ENCODE measurements at regions not wholly inside any gene's neighbourhood (a gene's known extent, or its start where the extent isn't known, plus 50 kb on each side); places are given as distances from the start of the nearest gene placed in this dataset.

DNA sequence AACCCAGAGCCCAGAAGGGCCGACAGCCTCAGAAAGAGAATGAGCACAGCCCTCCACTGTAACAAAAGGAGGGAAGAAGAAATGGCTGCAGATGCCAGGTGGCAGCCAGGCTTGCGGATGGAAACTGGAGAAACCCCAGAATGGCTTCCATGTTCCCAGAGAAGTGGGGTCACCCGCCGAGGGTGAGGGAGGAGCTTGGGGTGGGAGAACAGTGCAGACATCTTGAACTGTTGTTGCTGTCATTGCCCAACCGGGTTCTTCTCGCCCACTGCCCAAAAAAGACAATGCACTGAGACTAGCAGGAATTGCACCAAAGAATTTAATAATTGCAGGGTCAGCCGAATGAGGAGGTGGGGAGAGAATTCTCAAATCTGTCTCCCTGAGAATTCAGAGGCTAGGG, 223.2 kb upstream of the RAB6C start:
- DNase-seq: no peak

DNA sequence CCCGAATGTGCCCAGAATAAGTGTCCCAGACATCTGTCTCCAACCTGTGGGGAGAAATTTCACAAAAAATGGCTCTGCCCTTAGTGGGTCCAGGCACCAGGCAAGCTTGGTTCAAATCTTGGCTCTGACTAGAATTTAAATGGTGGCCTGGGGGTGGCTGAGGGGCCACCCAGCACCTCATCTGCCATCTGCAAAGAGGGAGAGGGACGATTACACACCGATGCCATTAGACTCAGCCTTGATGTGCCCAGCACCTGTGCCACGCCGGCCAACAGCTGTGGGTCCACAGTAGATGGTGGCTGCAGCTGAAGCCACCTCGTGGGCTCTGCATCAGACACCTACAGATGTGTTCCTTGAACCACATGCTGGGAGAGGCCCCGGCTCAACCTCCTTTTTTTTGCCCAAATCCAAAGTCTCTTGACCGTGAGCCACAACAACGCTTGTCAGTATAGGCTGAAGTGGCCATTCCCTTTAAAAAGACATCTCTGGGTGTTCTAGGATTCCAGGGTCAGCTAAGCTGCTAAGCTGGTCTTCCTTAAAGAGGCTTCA, 222.0 kb upstream of the RAB6C start:
- peak; percentile 1 for DNase-seq

DNA sequence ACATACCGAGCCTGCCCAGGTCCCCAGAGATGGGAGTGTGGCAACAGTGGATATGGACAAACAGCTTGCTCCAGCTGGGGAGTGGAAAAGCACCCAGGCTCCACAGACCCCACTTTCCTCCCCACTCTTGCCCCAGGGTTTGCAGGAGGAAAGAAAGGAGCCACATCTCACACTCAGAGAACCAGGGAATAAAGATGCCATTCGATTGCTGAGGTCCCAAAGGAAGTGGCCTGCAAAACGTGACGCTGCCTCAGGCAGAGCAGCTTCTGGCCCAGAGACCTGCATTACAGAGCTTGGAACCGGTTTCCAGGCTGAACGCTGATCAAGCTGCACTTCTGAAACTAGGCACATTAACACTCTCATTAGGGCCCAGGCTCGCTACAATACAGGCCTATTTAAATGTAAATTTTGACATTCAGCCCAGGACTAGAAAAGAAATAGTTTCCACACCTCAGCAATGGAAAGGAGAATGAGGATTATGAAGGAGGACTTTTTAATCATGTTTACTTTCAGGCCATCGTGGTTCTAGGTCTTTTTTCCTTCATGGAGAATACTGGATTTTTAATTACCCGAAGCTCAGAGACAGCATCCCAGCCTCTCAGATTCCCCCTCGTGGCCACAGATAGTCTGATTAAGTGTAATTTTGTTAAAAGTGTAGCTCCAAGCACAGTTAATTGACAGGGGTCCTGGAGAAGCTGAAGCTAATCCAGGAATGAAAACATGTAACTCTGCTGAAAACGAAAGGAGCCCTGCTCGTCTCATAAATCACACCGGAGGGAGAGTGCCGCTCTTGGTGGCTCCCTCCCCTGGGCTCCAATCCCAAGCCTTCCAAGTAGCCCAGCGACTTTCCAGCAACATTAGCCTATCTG, 221.3 kb upstream of the RAB6C start:
- DNase-seq: peak; percentile 28

DNA sequence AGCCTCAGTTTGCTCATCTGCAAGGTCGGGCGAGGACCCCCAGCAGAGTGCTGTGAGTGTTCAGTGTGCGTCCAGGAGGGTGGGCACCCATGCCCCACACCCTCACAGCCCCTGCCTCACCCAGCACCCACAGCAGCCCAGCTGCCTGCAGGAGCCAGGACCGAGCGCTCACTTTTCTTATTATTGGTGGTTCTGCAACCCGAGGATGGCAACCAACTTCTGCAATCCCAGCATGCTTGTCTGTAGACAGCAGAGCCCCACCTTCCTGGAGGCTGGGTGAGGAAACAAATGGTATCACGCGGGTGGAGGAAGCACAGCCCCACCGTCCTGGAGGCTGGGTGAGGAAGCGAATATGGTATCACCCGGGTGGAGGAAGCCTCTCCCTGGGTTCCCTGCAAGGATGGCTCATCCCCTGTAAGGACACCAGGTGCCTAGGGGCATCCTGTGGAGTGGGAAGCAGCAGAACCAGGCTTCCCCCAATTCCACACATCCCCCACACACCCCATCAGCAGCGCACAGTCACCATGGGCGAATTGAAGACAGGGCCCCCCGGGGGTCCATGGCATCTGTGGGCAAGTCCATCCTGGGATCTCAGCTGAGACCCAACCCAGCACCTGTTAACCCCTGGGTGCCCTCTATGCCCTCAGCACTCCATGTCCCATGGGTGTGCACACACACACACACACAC, 220.5 kb upstream of the RAB6C start:
- DNase-seq: peak; percentile 42

DNA sequence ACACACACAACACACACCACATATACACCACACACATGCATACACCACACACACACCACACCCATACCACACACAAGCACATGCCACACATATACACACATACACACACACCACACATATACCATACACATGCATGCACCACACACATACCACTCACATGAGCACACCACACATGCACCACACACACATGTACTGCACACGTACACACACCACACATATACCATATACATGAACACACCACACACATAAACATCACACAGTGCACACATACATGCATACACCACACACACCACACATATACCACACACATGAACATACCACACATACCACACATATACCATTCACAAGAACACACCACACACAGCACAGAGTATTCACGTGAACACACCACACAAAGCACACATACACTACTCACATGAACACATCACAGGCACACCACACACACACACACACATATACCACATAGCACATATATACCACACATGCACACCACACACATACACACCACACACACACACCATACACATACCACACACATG, 219.9 kb upstream of the RAB6C start:
- no peak for DNase-seq

DNA sequence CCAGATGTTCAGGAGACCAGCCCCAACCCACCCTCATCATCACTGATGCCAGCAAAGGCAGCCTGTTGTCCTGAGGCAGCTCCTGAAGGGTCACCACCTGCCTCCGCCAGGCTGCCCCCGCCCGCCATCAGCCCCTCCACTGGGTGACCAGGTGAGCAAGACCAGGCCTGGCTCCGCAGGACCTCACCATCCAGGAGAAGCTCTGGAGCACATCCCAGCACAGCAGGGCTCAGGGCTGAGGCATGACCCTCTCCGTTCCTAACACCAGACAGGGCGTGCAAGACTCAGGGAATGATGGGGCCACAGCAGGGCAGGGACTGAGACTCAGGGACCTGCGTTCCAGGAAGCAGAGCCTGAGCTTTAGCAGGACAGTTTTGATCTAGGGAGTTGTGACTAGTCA, 218.8 kb upstream of the RAB6C start:
- no peak for DNase-seq

DNA sequence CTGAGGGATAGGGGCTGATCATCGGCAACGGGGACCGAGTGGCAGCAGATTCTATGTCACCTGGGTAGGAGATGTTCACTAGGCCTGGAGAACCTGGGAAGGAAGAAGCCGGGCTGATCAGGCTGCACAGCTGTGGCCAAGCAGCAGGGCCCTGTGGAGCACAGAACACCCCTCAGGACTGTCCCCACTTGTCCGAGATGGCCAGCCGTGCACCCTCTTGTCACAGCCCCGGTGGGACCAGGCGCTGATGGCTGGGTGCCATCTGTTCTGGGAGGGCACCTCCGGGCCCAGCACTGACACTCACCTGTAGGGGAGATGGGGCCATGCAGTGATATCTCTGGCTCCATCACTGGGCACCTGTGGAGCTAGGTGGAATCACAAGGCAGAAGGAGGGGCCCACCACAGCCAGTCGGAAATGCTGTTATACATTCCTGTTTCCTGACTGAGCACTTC, 217.9 kb upstream of the RAB6C start:
- peak; percentile 20 for DNase-seq

DNA sequence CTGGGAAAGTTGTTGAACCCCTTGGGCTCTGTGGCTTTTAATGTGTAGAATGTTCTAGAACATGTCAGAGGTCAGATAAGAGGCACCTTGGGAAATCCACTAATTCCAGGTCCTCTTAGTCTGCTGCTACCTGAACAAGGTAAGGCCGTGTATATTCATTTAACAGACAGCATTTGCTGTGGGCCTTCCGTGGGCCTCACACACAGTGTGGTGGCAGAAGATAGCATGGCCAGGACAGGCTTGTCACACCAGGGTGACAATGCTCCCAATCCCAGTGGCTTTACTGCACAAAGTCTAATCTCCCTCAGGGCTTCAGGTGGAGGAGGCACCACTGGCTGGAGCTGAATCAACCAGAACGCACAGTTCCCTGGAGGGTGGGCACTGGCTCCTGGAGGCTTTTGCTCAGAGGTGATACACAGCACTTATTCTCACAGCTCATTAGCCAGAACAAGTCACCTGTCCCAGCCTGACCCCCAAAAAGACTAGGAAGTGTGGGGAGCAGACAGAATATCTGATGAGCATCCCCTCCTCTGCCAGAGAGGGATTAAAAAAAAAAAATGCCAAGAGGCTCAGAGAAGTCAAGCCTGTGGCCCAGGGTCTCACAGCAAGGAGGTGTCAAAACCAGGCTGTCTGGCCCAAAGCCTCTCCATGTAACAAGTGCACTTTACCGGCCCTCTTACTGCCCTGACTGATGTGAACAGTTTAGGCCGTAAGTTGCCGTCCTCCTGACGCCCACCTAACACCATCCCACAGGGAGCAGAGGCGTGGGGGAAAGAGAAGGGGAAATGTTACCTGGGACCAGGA, 216.9 kb upstream of the RAB6C start:
- peak; percentile 33 for DNase-seq

DNA sequence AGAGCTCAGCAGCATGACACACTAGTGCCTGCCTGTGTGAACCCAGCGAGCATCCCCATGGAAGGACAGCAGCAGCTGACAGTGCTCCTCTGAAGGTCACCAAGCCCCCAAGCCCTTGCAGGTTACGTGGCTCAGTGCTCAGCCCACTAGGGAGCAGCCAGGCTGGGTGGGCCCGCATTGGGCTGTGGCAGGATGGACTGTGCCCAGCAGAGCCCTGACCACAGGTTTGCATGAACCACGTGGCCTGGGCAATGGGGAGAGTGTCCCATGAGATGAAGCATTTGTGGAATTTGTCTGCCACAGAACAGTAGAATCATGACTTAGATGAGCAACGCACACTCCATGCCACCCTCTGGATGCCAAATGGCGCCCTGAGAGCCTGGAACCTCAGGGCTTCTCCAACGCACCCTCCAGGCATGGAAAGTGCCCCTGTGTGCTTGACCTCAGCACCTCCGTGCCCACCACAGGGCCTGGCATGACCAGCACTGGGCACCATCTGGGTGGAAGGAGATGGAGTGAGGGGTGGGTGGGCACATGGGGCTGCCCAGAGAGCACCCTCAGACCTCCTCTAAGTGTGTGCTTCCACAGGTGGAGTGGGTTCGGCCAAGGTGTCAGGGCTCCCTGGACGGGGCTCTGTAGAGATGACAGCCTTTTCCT, 216.1 kb upstream of the RAB6C start:
- peak; percentile 4 for DNase-seq

DNA sequence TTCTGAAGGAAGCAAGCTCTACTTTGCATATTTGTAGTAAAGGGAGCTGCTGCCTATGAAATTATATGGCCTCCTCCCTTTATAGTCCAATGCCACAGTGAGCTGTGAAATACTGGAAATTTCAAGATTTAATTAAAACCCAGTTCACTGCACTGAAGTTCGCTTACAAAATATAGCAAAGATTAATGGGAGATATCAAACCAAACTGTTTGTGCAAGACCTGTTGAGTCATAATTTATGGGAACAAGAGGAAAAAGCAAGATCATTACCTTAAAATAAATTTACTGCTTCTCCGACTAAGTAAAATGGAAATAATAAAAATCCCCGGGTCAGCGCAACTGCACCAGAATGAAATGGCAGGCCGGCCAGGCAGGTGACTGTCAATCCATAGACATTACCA, 215.5 kb upstream of the RAB6C start:
- DNase-seq: no peak

DNA sequence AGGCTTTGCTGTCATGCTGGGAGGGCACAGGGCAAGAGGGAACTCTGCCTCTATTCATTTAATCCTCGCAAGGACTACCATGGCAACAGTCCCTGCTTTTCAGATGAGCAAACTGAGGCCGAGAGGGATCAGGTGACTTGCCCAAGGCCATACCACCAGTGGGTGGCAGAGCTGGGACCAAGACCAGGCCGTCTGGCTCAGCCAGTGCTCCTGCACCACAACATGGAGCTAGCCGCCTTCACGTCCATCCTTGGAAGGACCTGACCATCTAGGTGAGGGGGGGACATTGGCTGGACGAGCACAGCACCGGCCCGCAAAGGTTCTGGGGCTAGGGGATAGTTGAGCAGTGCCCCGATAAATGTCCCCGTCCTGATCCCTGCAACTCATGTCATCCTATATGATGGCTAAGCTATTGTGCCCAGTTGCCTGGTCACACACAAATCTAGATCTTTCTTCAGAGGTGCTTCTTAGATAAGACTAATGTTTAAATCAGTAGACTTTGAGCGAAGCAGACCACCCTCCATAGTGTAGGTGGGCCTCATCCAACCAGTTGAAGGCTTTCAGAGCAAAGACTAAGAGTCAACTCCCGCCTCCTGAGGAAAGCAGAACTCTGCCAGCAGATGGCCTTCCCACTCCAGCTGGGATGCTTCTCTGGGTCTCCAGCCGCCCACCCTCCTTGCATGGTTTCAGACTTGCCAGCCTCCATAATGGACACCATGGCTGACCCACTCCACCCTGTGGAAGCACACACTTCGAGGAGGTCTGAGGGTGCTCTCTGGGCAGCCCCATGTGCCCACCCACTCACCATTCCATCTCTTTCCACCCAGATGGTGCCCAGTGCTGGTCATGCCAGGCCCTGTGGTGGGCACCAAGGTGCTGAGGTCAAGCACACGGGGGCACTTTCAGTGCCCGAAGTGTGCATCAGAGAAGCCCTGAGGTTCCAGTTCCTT, 214.8 kb upstream of the RAB6C start:
- peak; percentile 35 for DNase-seq

DNA sequence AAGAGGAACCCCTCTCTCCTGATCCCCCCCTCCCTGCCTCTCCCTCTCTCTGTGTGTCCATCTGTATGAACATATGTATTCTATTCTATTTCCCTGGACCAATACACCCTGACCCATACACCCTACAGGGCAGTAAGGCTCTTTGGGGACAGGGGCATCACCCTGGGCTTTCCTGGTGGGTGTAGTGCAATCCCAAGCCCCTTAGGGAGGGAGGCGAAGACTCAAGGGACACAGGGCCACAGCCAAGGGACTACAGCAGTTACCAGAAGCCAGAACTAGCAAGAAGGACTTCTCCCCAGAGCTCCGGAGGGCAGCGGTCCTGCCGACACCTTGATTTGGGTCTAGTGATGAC, 214.2 kb upstream of the RAB6C start:
- DNase-seq: no peak

DNA sequence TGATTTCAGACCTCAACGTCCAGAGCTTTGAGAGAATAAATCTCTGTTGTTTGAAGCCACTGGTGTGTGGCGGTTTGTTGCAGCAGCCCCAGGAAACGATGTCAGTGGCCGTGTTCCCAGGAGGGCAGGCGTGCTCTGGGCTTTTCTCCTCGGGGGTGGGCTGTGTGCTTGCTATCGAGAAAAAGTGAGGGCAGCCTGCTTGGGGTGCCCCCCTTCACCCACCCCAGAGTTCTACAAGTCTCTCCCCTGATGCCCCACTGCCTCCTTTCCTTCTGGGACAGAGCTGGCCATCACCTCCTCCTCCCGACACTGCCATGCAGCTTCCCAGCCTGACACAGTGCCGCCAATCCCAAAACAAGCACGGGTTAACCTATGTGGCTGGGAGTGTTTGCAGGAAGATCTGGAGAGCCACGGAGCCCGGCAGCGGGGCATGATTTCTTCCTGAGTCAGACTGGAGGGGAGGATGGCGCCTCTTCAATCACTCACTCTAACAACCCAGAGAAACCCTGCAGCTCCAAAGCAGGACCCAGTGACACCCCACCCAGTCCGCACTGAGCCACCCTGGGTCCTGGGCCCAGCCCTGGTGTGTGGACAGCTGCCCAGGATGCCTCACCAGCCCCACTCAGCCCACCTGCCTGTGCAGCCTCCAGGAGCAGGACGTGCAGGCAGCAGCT, 213.7 kb upstream of the RAB6C start:
- no peak for DNase-seq

DNA sequence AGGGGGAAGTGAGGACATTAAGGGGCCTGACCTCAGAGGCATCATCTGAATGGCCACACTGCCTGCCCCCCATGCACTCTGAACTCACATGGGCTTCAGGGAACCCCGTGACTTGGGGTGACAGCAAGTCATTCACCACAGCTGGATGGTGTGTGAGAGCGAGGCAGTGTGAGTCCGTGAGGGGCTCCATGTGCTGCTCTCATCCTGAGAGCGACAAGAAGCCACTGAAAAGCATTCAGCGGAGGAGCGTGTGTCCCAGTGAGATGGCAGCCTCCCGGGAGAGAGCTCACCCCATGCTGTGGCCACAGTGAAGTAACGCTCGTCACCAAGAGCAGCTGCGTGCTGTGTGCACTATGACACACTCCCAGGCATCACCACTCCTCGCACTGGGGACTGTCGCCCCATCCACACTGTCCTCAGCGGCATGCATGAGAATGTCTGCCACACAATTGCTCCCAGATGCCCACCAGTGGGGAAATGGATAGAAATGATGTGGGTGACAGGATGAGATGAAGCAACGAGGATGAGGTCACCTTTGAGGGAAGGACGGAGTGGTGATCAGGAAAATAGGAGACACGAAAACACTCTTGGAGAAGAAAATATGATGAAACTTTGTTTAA, 213.0 kb upstream of the RAB6C start:
- no peak for DNase-seq

DNA sequence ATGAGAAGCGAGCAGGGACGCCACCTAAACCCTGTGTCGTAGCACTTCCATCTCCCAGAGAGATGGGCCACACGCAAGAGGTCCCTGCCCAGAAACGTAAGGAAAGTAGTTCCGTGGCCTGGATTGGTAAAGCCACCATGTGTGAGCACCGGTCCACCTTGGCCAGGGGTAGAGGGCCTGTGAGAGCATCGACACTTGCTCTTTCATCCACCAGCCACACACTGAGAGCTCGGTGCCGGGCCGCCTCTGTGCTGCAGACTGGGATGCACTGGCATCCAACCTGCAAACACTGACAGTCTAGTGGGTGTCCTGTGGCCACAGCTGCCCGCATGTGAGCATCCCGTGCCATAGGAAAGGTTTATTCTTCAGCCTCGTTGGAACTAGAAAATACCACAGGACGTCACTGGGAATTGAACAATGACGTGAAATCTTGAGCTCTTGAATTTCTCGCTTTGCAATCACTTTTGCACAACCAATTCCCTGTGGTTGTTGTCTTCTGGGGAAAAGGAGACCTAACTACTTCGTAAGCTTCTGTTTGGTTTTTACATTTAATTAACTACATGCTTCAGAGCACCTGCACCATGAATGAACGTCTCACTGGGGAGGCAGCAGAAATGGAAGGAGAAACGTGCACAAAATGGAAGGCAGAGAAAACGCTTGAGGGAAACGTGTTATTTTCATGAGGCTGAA, 212.0 kb upstream of the RAB6C start:
- no peak for DNase-seq

DNA sequence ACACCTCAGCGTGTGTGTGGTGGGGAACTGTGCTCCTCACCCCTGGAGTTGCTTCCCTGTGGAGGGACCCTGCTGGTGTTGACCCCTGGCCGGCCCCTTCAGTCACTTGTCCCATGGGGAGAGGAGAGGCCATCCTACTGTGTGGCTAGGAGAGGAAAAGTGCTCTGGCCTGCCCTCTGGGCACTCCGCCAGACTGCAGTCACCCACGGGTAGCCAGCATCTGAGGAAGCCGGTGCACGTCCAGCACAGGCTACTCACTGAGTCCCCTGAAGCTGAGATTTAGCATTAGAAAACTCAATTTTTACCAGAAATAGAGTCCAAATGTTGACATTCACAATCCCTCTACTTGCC, 211.5 kb upstream of the RAB6C start:
- no peak for DNase-seq

DNA sequence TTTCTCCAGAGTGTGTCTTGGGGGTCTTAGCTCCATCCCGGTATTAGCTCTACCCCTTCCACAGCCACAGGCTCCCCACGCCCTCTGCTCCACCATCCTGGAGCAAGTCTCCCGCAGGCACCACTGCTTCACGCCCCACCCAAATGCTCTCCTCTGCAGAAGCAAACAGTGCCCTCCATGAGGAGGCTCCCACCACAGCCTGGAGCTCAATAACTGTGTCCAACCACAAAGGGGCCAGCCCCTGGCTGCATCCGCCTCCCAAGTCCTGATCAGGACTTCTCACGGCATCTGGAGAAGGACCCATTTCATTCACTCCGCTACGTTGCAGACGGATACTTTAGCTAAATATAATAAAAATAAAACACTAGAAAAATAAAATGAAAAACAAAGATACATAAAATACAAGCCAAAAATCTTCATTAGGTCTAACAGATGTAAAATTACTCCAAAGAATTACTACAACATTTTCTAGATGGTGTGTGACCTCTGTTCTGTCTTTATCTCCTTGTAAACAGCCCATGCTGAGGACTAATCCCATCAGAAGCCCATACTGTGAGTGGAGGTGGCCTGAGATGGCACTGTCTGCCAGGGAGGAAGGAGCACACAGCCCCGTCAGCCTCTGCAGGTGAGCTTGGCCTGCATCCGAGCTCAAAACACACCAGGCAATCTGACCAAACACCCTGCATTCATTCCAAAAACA, 210.8 kb upstream of the RAB6C start:
- DNase-seq: no peak

DNA sequence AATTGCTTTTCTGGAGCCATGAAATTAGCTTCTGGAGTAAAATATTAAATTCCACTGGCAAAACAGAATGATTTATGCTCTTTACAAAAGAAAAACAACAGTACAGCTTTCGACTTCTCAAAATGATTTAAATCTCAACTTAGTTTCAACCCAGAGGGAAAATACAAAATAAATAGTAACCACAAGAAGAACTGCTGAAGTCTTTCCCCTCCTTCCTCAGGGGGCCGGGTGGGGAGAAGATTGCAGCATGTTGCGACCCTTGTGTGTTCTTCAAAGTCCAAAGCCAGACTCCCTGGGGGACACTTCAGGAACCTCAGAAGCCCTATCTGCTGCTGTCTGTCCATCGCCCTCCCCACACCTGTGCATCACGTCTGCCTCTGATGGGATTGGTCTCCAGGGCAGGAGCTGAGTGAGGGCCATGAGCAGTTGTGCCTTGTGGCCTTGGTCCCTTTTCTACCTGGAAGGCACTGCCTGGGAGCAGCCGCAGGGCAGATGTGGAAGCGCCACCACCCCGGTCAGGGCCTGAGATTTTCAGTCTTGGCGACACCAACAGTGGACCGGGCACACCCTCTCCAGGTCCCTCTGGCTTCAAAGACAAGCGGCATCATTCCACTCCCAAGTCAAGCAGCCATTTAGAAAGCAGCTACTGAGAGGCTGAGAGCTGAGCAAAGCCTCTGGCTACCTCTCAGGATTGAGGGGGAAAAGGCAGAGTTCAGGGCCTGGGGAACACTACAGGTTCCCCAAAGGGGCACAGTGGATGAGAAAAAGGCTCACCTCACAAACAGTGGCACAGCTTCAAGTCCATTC, 210.1 kb upstream of the RAB6C start:
- DNase-seq: no peak

All from activated CD8-positive, alpha-beta memory T cell treated with anti-CD3 and anti-CD28 coated beads, Interleukin-2, amount 50 U/mL, for 48 hours (primary cell).